B cell (primary cell): ENCODE measurements at regions not wholly inside any gene's neighbourhood (a gene's known extent, or its start where the extent isn't known, plus 50 kb on each side); places are given as distances from the start of the nearest gene placed in this dataset.

Source experiments
- ATAC-seq: fragments of 200-7000 bp; cut with Tn5 transposase; one replicate; pipeline ENCODE4 v1.10.0; 2021; ENCODE audit warnings: low read depth, mild to moderate bottlenecking, moderate number of reproducible peaks, moderate library complexity
- CTCF ChIA-PET: fragments of 350-600 bp; sonication (Branson Sonifier 250); formaldehyde crosslinking; loops from one replicate; lab custom pipeline; 2021; ENCODE audit warnings: antibody characterized with exemption, inconsistent platforms; lab: Charles Lee
- POLR2A ChIA-PET: fragments of 350-600 bp; sonication (Branson Sonifier 250); formaldehyde crosslinking; loops from one replicate; lab custom pipeline; 2021; ENCODE audit warnings: antibody characterized with exemption; lab: Charles Lee
- DNase-seq: peaks from one replicate; pipeline ENCODE4 v3.0.0; 2013
- H2AFZ ChIP-seq: 2 replicates; pipeline ENCODE4 v1.6.1; 2012; ENCODE audit warnings: mild to moderate bottlenecking, low read depth, low read length; ENCODE audit not compliant: insufficient read depth, poor library complexity, severe bottlenecking
- H3K27ac ChIP-seq, 2 donors: 1 replicate in 1 of 2; 2 replicates in 1 of 2; pipeline ENCODE4 v1.5.1; 2012 to 2013; ENCODE audit warnings: low read length in 2 of 2, mild to moderate bottlenecking in 2 of 2, moderate library complexity in 1 of 2
- H3K27me3 ChIP-seq, 4 experiments: fragments of 200-600 bp in 1 of 4; sonication (generic) in 1 of 4; replicated peaks in 1 of 4; 1 replicate in 2 of 4; 2 replicates in 2 of 4; pipeline versions ENCODE4 v1.6.1 to v1.7.0; 2013 to 2016; ENCODE audit warnings: low read length in 3 of 4, mild to moderate bottlenecking in 2 of 4, mixed read lengths in 1 of 4, moderate library complexity in 1 of 4; ENCODE audit not compliant: insufficient read depth in 4 of 4, control insufficient read depth in 3 of 4; ENCODE audit errors: control extremely low read depth in 1 of 4
- H3K36me3 ChIP-seq, 2 experiments: replicated peaks in 1 of 2; 1 replicate in 1 of 2; 2 replicates in 1 of 2; pipeline versions ENCODE4 v1.6.1 to v1.7.1; 2013; ENCODE audit warnings: low read length in 1 of 2; ENCODE audit not compliant: insufficient read depth in 2 of 2, control insufficient read depth in 1 of 2; ENCODE audit errors: control extremely low read depth in 1 of 2, extremely low read depth in 1 of 2
- H3K4me1 ChIP-seq, 2 donors: fragments of 200-600 bp in 1 of 2; sonication (generic) in 1 of 2; 1 replicate in 1 of 2; 2 replicates in 1 of 2; pipeline versions ENCODE4 v1.5.1 to v1.6.1; 2013 to 2017; ENCODE audit warnings: low read length in 2 of 2; ENCODE audit not compliant: control insufficient read depth in 2 of 2, insufficient read depth in 2 of 2
- H3K4me2 ChIP-seq: replicated peaks from 2 replicates; pipeline ENCODE3; 2012; ENCODE audit warnings: mild to moderate bottlenecking, low read depth, low read length; ENCODE audit not compliant: poor library complexity, severe bottlenecking
- H3K4me3 ChIP-seq, 5 experiments: fragments of 200-600 bp in 1 of 5; sonication (generic) in 1 of 5; 1 replicate in 3 of 5; 2 replicates in 2 of 5; pipeline versions ENCODE4 v1.5.1 to v1.7.0; 2011 to 2016; ENCODE audit warnings: low read length in 4 of 5, mild to moderate bottlenecking in 4 of 5, low read depth in 2 of 5, control low read depth in 1 of 5, moderate library complexity in 1 of 5; ENCODE audit not compliant: insufficient read depth in 1 of 5; ENCODE audit errors: control extremely low read depth in 1 of 5, extremely low read depth in 1 of 5
- H3K79me2 ChIP-seq: fragments of 200-600 bp; sonication (generic); one replicate; pipeline ENCODE4 v1.6.0; 2016; ENCODE audit warnings: low read length; ENCODE audit not compliant: control insufficient read depth, insufficient read depth
- H3K9ac ChIP-seq: fragments of 200-600 bp; sonication (generic); 2 replicates; pipeline ENCODE4 v1.6.1; 2017; ENCODE audit warnings: mild to moderate bottlenecking, low read length, moderate library complexity
- H3K9me3 ChIP-seq, 3 donors: one replicate each; pipeline versions ENCODE4 v1.6.1 to v1.7.1; 2013; ENCODE audit warnings: low read length in 2 of 3; ENCODE audit not compliant: control insufficient read depth in 2 of 3, insufficient read depth in 1 of 3; ENCODE audit errors: control extremely low read depth in 1 of 3
- H4K20me1 ChIP-seq: 2 replicates; pipeline ENCODE4 v1.6.0; 2012; ENCODE audit warnings: mild to moderate bottlenecking, low read length; ENCODE audit not compliant: insufficient read depth, control insufficient read depth, poor library complexity, severe bottlenecking
- H3K27ac Mint-ChIP-seq: one replicate; pipeline ENCODE4 v1.8.0; 2021; ENCODE audit warnings: mixed read lengths
- H3K27me3 Mint-ChIP-seq: one replicate; pipeline ENCODE4 v1.8.0; 2021; ENCODE audit warnings: mixed read lengths
- H3K4me1 Mint-ChIP-seq: one replicate; pipeline ENCODE4 v1.8.0; 2021; ENCODE audit warnings: mixed read lengths
- H3K4me3 Mint-ChIP-seq: one replicate; pipeline ENCODE4 v1.8.0; 2021; ENCODE audit warnings: mixed read lengths
- H3K9me3 Mint-ChIP-seq: one replicate; pipeline ENCODE4 v1.8.0; 2022; ENCODE audit warnings: mixed read lengths; ENCODE audit not compliant: insufficient read depth
- EZH2 ChIP-seq: IDR thresholded peaks from 2 replicates; pipeline ENCODE4 v1.6.1; 2012; ENCODE audit warnings: borderline replicate concordance, low read depth, mild to moderate bottlenecking, moderate library complexity, low read length; ENCODE audit not compliant: insufficient read depth, poor library complexity, severe bottlenecking
- WGBS: methylation state at CpG from one replicate; pipeline ENCODE4 v1.1.5; 2013; ENCODE audit warnings: missing lambda C conversion rate; ENCODE audit not compliant: insufficient coverage; 5-methylcytosine and 5-hydroxymethylcytosine counted together
- intact Hi-C: fragments of 100-400 bp; cut with micrococcal nuclease; formaldehyde crosslinking; loops from one replicate; pipeline ENCODE4 v1.10.0; 2022
- TF ChIP-seq, protein P1 (sequence below): fragments of 200-600 bp; IDR thresholded peaks from one replicate; pipeline ENCODE4 v1.8.0; 2022; ENCODE audit warnings: antibody characterized with exemption, mild to moderate bottlenecking

DNA sequence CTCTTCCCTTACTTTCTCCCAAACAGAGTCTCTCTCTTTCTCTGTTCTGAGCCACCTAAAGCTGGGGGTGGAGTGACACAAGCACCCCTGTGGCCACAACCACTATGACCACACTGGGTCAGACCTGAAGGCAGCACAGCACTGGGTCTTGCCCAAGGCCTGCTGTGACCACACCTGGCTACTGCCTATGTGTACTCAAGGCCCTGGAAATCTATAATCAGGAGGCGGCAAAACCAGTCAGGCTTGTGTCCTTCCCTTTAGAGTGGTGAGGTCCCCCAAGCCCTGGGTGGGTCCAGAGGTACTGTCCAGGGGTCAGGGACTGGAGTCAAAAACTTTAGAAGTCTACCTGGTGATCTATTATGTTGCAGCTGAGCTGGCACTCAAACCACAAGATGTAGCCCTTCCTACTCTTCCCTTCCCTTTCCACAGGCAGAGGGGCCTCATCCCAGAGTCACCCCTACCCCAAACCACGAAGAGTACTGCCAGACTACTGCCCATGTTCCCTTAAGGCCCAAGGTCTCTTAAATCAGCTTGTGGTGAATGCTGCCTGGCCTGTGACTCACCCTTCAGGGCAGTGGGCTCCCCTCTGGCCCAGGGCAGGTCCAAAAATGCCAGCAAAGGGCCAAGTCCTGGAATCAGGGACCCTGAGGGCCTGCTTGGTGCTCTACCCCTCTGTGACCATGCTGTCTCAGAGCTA, 179.8 kb upstream of the DYRK2 start:
- no peak overlapping the region for H3K4me3 ChIP-seq
- H3K9ac ChIP-seq, result no peak overlapping the region
- Mint-ChIP-seq H3K9me3 (peaks cover 10% of the 10 kb centered on the region), H3K27me3 (peaks cover 4% of the 10 kb centered on the region), H3K4me1 (no peaks in the 10 kb centered on the region), H3K27ac (no peak overlapping the region), H3K4me3 (no peak overlapping the region)
- POLR2A ChIA-PET, result no interaction called here
- H3K36me3 ChIP-seq, result no peaks in the 10 kb centered on the region
- no peak for DNase-seq
- H2AFZ ChIP-seq, result no peak overlapping the region
- intact Hi-C loops, result no loop called here
- no peak overlapping the region for H3K27ac ChIP-seq
- no peaks in the 10 kb centered on the region for H3K79me2 ChIP-seq
- CTCF ChIA-PET, result interaction anchor here (1.5 kb wide), 1 partner anchor 112 kb away, joined by 3 read pairs; no protein-coding TSS in a partner anchor
- H3K27me3 ChIP-seq, result peaks cover 0 to 9% (median 2%) of the 10 kb centered on the region in 4 experiments
- WGBS, result 61% methylated on average over 2 of the region's 2 CpGs
- H4K20me1 ChIP-seq, result no peaks in the 10 kb centered on the region
- H3K4me2 ChIP-seq, result no peak overlapping the region
- no peak for ATAC-seq
- TF ChIP-seq, protein P1, sequence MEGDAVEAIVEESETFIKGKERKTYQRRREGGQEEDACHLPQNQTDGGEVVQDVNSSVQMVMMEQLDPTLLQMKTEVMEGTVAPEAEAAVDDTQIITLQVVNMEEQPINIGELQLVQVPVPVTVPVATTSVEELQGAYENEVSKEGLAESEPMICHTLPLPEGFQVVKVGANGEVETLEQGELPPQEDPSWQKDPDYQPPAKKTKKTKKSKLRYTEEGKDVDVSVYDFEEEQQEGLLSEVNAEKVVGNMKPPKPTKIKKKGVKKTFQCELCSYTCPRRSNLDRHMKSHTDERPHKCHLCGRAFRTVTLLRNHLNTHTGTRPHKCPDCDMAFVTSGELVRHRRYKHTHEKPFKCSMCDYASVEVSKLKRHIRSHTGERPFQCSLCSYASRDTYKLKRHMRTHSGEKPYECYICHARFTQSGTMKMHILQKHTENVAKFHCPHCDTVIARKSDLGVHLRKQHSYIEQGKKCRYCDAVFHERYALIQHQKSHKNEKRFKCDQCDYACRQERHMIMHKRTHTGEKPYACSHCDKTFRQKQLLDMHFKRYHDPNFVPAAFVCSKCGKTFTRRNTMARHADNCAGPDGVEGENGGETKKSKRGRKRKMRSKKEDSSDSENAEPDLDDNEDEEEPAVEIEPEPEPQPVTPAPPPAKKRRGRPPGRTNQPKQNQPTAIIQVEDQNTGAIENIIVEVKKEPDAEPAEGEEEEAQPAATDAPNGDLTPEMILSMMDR, result no peak
- no peak for TF ChIP-seq EZH2
- peaks cover 2 to 8% (median 6%) of the 10 kb centered on the region in 3 donors for H3K9me3 ChIP-seq
- no peaks in the 10 kb centered on the region for H3K4me1 ChIP-seq

DNA sequence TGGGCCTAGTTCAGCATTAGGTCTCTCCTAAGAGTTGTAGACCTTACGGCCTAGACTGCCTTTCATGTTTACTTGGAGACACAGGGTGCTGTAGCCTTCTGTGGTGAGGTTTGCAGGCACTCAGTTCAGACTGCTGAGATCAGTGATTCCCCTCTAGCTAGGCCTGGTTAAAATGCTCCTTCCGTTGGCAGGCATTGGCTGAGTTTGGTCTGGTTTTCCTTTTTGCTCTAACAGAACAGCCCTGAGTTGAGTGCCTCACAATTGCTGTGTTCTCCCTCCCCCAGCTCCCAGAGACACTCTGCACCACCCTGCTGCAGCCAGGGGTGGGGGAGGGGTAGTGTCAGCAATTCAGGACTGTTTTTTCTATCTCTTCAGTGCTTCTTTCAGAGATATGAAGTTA, 178.9 kb upstream of the DYRK2 start:
- Histone ChIP-seq H3K27ac (no peak overlapping the region), H3K79me2 (no peaks in the 10 kb centered on the region), H3K4me1 (no peaks in the 10 kb centered on the region), H2AFZ (no peak overlapping the region), H3K4me3 (no peak overlapping the region), H3K9ac (no peak overlapping the region), H3K9me3 (peaks cover 2 to 8% (median 6%) of the 10 kb centered on the region in 3 donors), H3K27me3 (peaks cover 0 to 9% (median 2%) of the 10 kb centered on the region in 4 experiments), H3K36me3 (no peaks in the 10 kb centered on the region), H3K4me2 (no peak overlapping the region), H4K20me1 (no peaks in the 10 kb centered on the region)
- Mint-ChIP-seq H3K4me1 (no peaks in the 10 kb centered on the region), H3K9me3 (peaks cover 10% of the 10 kb centered on the region), H3K27ac (no peak overlapping the region), H3K4me3 (no peak overlapping the region), H3K27me3 (peaks cover 4% of the 10 kb centered on the region)
- ChIA-PET CTCF (interaction anchor here (1.5 kb wide), 1 partner anchor 113 kb away, joined by 3 read pairs; no protein-coding TSS in a partner anchor), POLR2A (no interaction called here)
- intact Hi-C loops, result no loop called here
- TF ChIP-seq, protein P1, result no peak
- TF ChIP-seq EZH2, result no peak
- DNase-seq, result no peak
- no peak for ATAC-seq
- whole genome bisulfite sequencing, result 90% methylated on average over 2 of the region's 2 CpGs
